HEK293 (cell line): ENCODE measurements at regions not wholly inside any gene's neighbourhood (a gene's known extent, or its start where the extent isn't known, plus 50 kb on each side); places are given as distances from the start of the nearest gene placed in this dataset.

Experiments used
- CTCF ChIA-PET: fragments of 350-600 bp; formaldehyde crosslinking; extraction: SDS; loops from one replicate; lab custom pipeline; 2021; ENCODE audit warnings: antibody characterized with exemption; lab: Yijun Ruan, JAX
- POLR2A ChIA-PET: fragments of 300-600 bp; formaldehyde crosslinking; extraction: SDS; loops from one replicate; lab custom pipeline; 2020; ENCODE audit warnings: antibody characterized with exemption, inconsistent platforms; lab: Yijun Ruan, JAX
- H3K27ac ChIP-seq: fragments of 200-500 bp; sonication (Bioruptor generic); 2 replicates; pipeline ENCODE4 v1.5.1; 2014; ENCODE audit warnings: low read depth, low read length, control low read depth, inconsistent platforms; ENCODE audit errors: extremely low read depth
- H3K36me3 ChIP-seq, 2 experiments: fragments of 200-500 bp in 1 of 2; sonication (Bioruptor generic) in 1 of 2; 1 replicate in 1 of 2; 2 replicates in 1 of 2; pipeline ENCODE4 v1.5.1; 2014 to 2017; ENCODE audit warnings: inconsistent platforms in 2 of 2, low read length in 2 of 2; ENCODE audit not compliant: control insufficient read depth in 2 of 2, insufficient read depth in 1 of 2
- H3K4me1 ChIP-seq: fragments of 200-500 bp; sonication (Bioruptor generic); 2 replicates; pipeline ENCODE4 v1.5.1; 2014; ENCODE audit warnings: mild to moderate bottlenecking, low read length, inconsistent platforms; ENCODE audit not compliant: control insufficient read depth, insufficient read depth
- H3K4me3 ChIP-seq: 2 replicates; pipeline ENCODE4 v1.5.1; 2011; ENCODE audit warnings: low read depth, mild to moderate bottlenecking, control low read depth, low read length, moderate library complexity
- H3K9me3 ChIP-seq: fragments of 200-500 bp; sonication (Bioruptor generic); 2 replicates; pipeline ENCODE4 v1.5.1; 2014; ENCODE audit warnings: low read depth, low read length, inconsistent platforms; ENCODE audit not compliant: control insufficient read depth, insufficient read depth
- BCL6B ChIP-seq: fragments of 450-650 bp; formaldehyde crosslinking; IDR thresholded peaks from 2 replicates; pipeline ENCODE4 v1.5.1; 2017; ENCODE audit warnings: missing biosample characterization, missing genetic modification characterization
- HOXA7 ChIP-seq: sonication (generic); formaldehyde crosslinking; IDR thresholded peaks from 2 replicates; pipeline ENCODE4 v1.8.1; 2022; ENCODE audit warnings: missing genetic modification reagents, borderline replicate concordance
- KLF1 ChIP-seq: fragments of 450-650 bp; formaldehyde crosslinking; IDR thresholded peaks from 2 replicates; pipeline ENCODE4 v1.5.1; 2016; ENCODE audit warnings: missing biosample characterization, missing genetic modification characterization
- KLF16 ChIP-seq: fragments of 450-650 bp; formaldehyde crosslinking; IDR thresholded peaks from 2 replicates; pipeline ENCODE4 v1.5.1; 2017; ENCODE audit warnings: missing biosample characterization, missing genetic modification characterization
- PBX3 ChIP-seq: sonication (generic); formaldehyde crosslinking; IDR thresholded peaks from 2 replicates; pipeline ENCODE4 v1.8.1; 2022; ENCODE audit warnings: mild to moderate bottlenecking, moderate library complexity, missing genetic modification reagents
- RBAK ChIP-seq: fragments of 450-650 bp; formaldehyde crosslinking; IDR thresholded peaks from 2 replicates; pipeline ENCODE4 v1.5.1; 2016; ENCODE audit warnings: missing biosample characterization, missing genetic modification characterization
- SP3 ChIP-seq: fragments of 450-650 bp; formaldehyde crosslinking; IDR thresholded peaks from 2 replicates; pipeline ENCODE4 v1.5.1; 2016; ENCODE audit warnings: missing biosample characterization, missing genetic modification characterization
- TSHZ1 ChIP-seq: fragments of 450-650 bp; formaldehyde crosslinking; IDR thresholded peaks from 2 replicates; pipeline ENCODE4 v1.5.1; 2016; ENCODE audit warnings: missing biosample characterization, missing genetic modification characterization, borderline replicate concordance
- ZNF140 ChIP-seq: fragments of 450-650 bp; formaldehyde crosslinking; IDR thresholded peaks from 2 replicates; pipeline ENCODE4 v1.5.1; 2016; ENCODE audit warnings: missing biosample characterization, missing genetic modification characterization
- ZNF211 ChIP-seq: fragments of 450-650 bp; formaldehyde crosslinking; IDR thresholded peaks from 2 replicates; pipeline ENCODE4 v1.5.1; 2016; ENCODE audit warnings: low read depth, missing biosample characterization, missing genetic modification characterization
- ZNF223 ChIP-seq: fragments of 450-650 bp; formaldehyde crosslinking; IDR thresholded peaks from 2 replicates; pipeline ENCODE4 v1.5.1; 2016; ENCODE audit warnings: missing biosample characterization, missing genetic modification characterization
- ZNF280C ChIP-seq: fragments of 450-650 bp; formaldehyde crosslinking; IDR thresholded peaks from 2 replicates; pipeline ENCODE4 v1.5.1; 2016; ENCODE audit warnings: missing biosample characterization, missing genetic modification characterization
- ZNF433 ChIP-seq: fragments of 450-650 bp; formaldehyde crosslinking; IDR thresholded peaks from 2 replicates; pipeline ENCODE4 v1.5.1; 2016; ENCODE audit warnings: missing biosample characterization, missing genetic modification characterization, low read depth
- ZNF518A ChIP-seq: fragments of 450-650 bp; formaldehyde crosslinking; conservative IDR thresholded peaks from 2 replicates; pipeline ENCODE4 v1.5.1; 2016; ENCODE audit warnings: low read depth, missing biosample characterization, missing genetic modification characterization
- ZNF776 ChIP-seq: fragments of 450-650 bp; formaldehyde crosslinking; IDR thresholded peaks from 2 replicates; pipeline ENCODE4 v1.5.0; 2017; ENCODE audit warnings: missing biosample characterization, missing genetic modification characterization, borderline replicate concordance
- ZSCAN30 ChIP-seq: fragments of 450-650 bp; IDR thresholded peaks from 2 replicates; pipeline ENCODE4 v1.5.1; 2018; ENCODE audit warnings: missing biosample characterization, mild to moderate bottlenecking, missing genetic modification characterization, moderate library complexity
- ZSCAN4 ChIP-seq: fragments of 450-650 bp; formaldehyde crosslinking; IDR thresholded peaks from 2 replicates; pipeline ENCODE4 v1.5.1; 2017; ENCODE audit warnings: missing biosample characterization, missing genetic modification characterization

- TF ChIP-seq TSHZ1 (no peak), ZNF518A (no peak), ZSCAN4 (tag by site-specific recombination) (no peak)
Observed at GRCh38 chr16:55039931-55040330, 109.3 kb downstream of the IRX5 start (continued).

- Histone ChIP-seq H3K9me3 (no peaks in the 10 kb centered on the region), H3K4me3 (no peak overlapping the region), H3K4me1 (no peaks in the 10 kb centered on the region), H3K36me3 (no peaks in the 10 kb centered on the region), H3K27ac (no peak overlapping the region)
- POLR2A ChIA-PET: no interaction called here
- no peak for TF ChIP-seq ZNF211 (tag by site-specific recombination)
- TF ChIP-seq ZNF776 (tag by site-specific recombination): no peak
- no peak for TF ChIP-seq ZNF433 (tag by site-specific recombination)
- CTCF ChIA-PET: no interaction called here
Observed at GRCh38 chr16:55040366-55041086, 109.9 kb downstream of the IRX5 start.

GRCh38 chr16:55041540-55042234 is 111.0 kb downstream of the IRX5 start:
- Histone ChIP-seq H3K4me3 (no peak overlapping the region), H3K4me1 (no peaks in the 10 kb centered on the region), H3K27ac (no peak overlapping the region), H3K36me3 (no peaks in the 10 kb centered on the region), H3K9me3 (no peaks in the 10 kb centered on the region)
- no peak for TF ChIP-seq SP3
- TF ChIP-seq PBX3 (CRISPR knock-in tag): no peak
- TF ChIP-seq ZNF140: no peak
- no peak for TF ChIP-seq BCL6B (tag by site-specific recombination)
- no peak for TF ChIP-seq KLF1 (tag by site-specific recombination)
- TF ChIP-seq RBAK: no peak
- no peak for TF ChIP-seq KLF16 (tag by site-specific recombination)
- no peak for TF ChIP-seq HOXA7
- TF ChIP-seq ZNF280C (tag by site-specific recombination): no peak
- no peak for TF ChIP-seq ZNF223 (tag by site-specific recombination)
- TF ChIP-seq ZSCAN30 (tag by site-specific recombination): no peak
- ChIA-PET CTCF (no interaction called here), POLR2A (no interaction called here)
